Upper lobe of left lung (tissue), 6 donors: ENCODE measurements at regions not wholly inside any gene's neighbourhood (a gene's known extent, or its start where the extent isn't known, plus 50 kb on each side); places are given as distances from the start of the nearest gene placed in this dataset.

ENCODE experiments used
- ATAC-seq, 2 donors: fragments of 200-7000 bp; cut with Tn5 transposase; one replicate each; pipeline ENCODE4 v1.9.1; 2022; ENCODE audit warnings: mild to moderate bottlenecking in 2 of 2, moderate library complexity in 2 of 2; ENCODE audit not compliant: low FRiP score in 2 of 2
- DNase-seq, 2 donors: peaks; one replicate each; pipeline ENCODE4 v3.0.0-alpha.2; 2019 to 2020
- H3K27ac ChIP-seq, 4 donors: fragments of 200-600 bp; sonication (generic); one replicate each; pipeline ENCODE4 v1.5.1; 2016 to 2019
- H3K27me3 ChIP-seq, 4 donors: fragments of 200-600 bp; sonication (generic); one replicate each; pipeline ENCODE4 v1.5.1; 2017 to 2019
- H3K36me3 ChIP-seq, 4 donors: fragments of 200-600 bp; sonication (generic); one replicate each; pipeline ENCODE4 v1.5.1; 2016 to 2019
- H3K4me1 ChIP-seq, 4 donors: fragments of 200-600 bp; sonication (generic); one replicate each; pipeline ENCODE4 v1.5.1; 2018 to 2019
- H3K4me3 ChIP-seq, 4 donors: fragments of 200-600 bp; sonication (generic); one replicate each; pipeline ENCODE4 v1.5.1; 2017 to 2019; ENCODE audit warnings: mild to moderate bottlenecking in 2 of 4, moderate library complexity in 1 of 4
- H3K9me3 ChIP-seq, 4 donors: fragments of 200-600 bp; sonication (generic); one replicate each; pipeline ENCODE4 v1.5.1; 2018 to 2019
- CTCF ChIP-seq, 6 experiments: fragments of 450-650 bp in 4 of 6; fragments of 200-600 bp in 2 of 6; sonication (generic) in 2 of 6; IDR thresholded peaks; one replicate each; pipeline ENCODE4 v1.5.1; 2016 to 2019; ENCODE audit warnings: antibody characterized with exemption in 6 of 6
- EP300 ChIP-seq, 4 donors: sonication (generic); formaldehyde crosslinking; IDR thresholded peaks; one replicate each; pipeline ENCODE4 v1.5.1; 2017; ENCODE audit warnings: antibody characterized with exemption in 4 of 4, control low read depth in 2 of 4
- POLR2A ChIP-seq, 4 donors: fragments of 450-650 bp; IDR thresholded peaks; one replicate each; pipeline ENCODE4 v1.5.1; 2016 to 2017; ENCODE audit warnings: antibody characterized with exemption in 4 of 4, mild to moderate bottlenecking in 2 of 4
- POLR2AphosphoS5 ChIP-seq, 2 donors: sonication (generic); formaldehyde crosslinking; IDR thresholded peaks; one replicate each; pipeline ENCODE4 v1.5.1; 2017; ENCODE audit warnings: antibody characterized with exemption in 2 of 2
- WGBS, 2 donors: methylation state at CpG; one replicate each; pipeline ENCODE4 v1.1.5; 2017 to 2018; 5-methylcytosine and 5-hydroxymethylcytosine counted together
- donor health status: DM: no; HTN: no; CAD: no; lungs with moderate emphysema.
- donor health status: DM: no; HTN: yes; CAD: no; lungs with severe emphysema.

GRCh38 chr10:131698986-131699385, 201.8 kb upstream of the PPP2R2D start:
- no peak for DNase-seq
- Histone ChIP-seq H3K9me3 (no peaks in the 10 kb centered on the region), H3K27ac (no peak overlapping the region), H3K36me3 (no peaks in the 10 kb centered on the region), H3K27me3 (no peaks in the 10 kb centered on the region), H3K4me3 (no peak overlapping the region), H3K4me1 (no peaks in the 10 kb centered on the region)
- 76 to 77% methylated on average over 12 of the region's 12 CpGs for WGBS, 2 donors
- no peak for TF ChIP-seq POLR2AphosphoS5 (IDR thresholded peaks at IDR 0.05)
- TF ChIP-seq CTCF (IDR thresholded peaks at IDR 0.05), result no peak
- TF ChIP-seq EP300 (IDR thresholded peaks at IDR 0.05), result no peak
- ATAC-seq, result no peak

DNA sequence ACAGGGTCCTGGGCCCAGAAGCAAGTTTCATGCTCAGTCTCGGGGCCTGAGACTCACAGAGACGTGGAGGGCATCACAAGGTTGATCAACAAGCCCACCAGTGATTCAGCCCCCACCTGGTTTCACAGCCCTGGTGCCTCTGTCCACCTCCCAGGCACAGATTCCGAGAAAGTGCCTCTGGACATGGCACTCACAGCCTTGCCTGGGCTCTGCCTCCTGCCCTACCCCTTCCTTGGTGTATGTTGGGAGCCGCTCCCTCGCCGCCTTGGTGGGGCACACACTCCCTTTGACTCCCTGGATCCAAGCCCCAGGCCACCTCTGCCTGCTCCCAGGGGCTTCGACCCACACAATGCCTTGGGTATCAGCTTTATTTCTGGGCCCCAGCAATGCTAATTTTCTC, 200.8 kb upstream of the PPP2R2D start:
- no peaks in the 10 kb centered on the region for H3K36me3 ChIP-seq
- H3K4me1 ChIP-seq, result no peaks in the 10 kb centered on the region
- no peak for TF ChIP-seq POLR2A (IDR thresholded peaks at IDR 0.05)
- no peak for TF ChIP-seq CTCF (IDR thresholded peaks at IDR 0.05)
- TF ChIP-seq POLR2AphosphoS5 (IDR thresholded peaks at IDR 0.05), result no peak
- no peak for TF ChIP-seq EP300 (IDR thresholded peaks at IDR 0.05)
- 77 to 78% methylated on average over 7 of the region's 7 CpGs for WGBS, 2 donors
- DNase-seq (no peak), ATAC-seq (no peak)
- H3K4me3 ChIP-seq, result no peak overlapping the region
- no peaks in the 10 kb centered on the region for H3K27me3 ChIP-seq
- no peak overlapping the region for H3K27ac ChIP-seq
- no peaks in the 10 kb centered on the region for H3K9me3 ChIP-seq

GRCh38 chr10:131700506-131700905, 200.3 kb upstream of the PPP2R2D start:
- no peak overlapping the region for H3K27ac ChIP-seq
- H3K4me3 ChIP-seq, result no peak overlapping the region
- DNase-seq, result no peak
- H3K36me3 ChIP-seq, result no peaks in the 10 kb centered on the region
- no peak for ATAC-seq
- no peaks in the 10 kb centered on the region for H3K9me3 ChIP-seq
- H3K4me1 ChIP-seq, result no peaks in the 10 kb centered on the region
- 69 to 73% methylated on average over 6 to 10 of the region's 10 CpGs for WGBS, 2 donors
- TF ChIP-seq EP300 (IDR thresholded peaks at IDR 0.05) (no peak), POLR2AphosphoS5 (IDR thresholded peaks at IDR 0.05) (no peak), POLR2A (IDR thresholded peaks at IDR 0.05) (no peak)
- H3K27me3 ChIP-seq, result no peaks in the 10 kb centered on the region

GRCh38 chr10:131701131-131701947, 199.5 kb upstream of the PPP2R2D start:
- ATAC-seq (peak; percentile 13 to 30), DNase-seq (no peak)
- TF ChIP-seq POLR2AphosphoS5 (IDR thresholded peaks at IDR 0.05) (no peak), POLR2A (IDR thresholded peaks at IDR 0.05) (no peak), CTCF (IDR thresholded peaks at IDR 0.05) (no peak), EP300 (IDR thresholded peaks at IDR 0.05) (no peak)
- Histone ChIP-seq H3K9me3 (peaks cover 0 to 3% (median under 1%) of the 10 kb centered on the region in 4 donors), H3K4me3 (no peak overlapping the region), H3K27me3 (no peaks in the 10 kb centered on the region), H3K27ac (no peak overlapping the region), H3K36me3 (no peaks in the 10 kb centered on the region), H3K4me1 (no peaks in the 10 kb centered on the region)
- 78 to 81% methylated on average over 13 to 15 of the region's 15 CpGs for WGBS, 2 donors

GRCh38 chr10:131702531-131703356, 198.1 kb upstream of the PPP2R2D start:
- Histone ChIP-seq H3K27me3 (no peaks in the 10 kb centered on the region), H3K27ac (no peak overlapping the region), H3K4me3 (no peak overlapping the region), H3K36me3 (no peaks in the 10 kb centered on the region), H3K4me1 (no peaks in the 10 kb centered on the region), H3K9me3 (peaks cover 0 to 15% (median 14%) of the 10 kb centered on the region in 4 donors)
- no peak for TF ChIP-seq POLR2AphosphoS5 (IDR thresholded peaks at IDR 0.05)
- TF ChIP-seq EP300 (IDR thresholded peaks at IDR 0.05), result no peak
- TF ChIP-seq POLR2A (IDR thresholded peaks at IDR 0.05), result no peak
- no peak for TF ChIP-seq CTCF (IDR thresholded peaks at IDR 0.05)
- DNase-seq, result no peak
- WGBS, 2 donors, result 77 to 79% methylated on average over 16 to 23 of the region's 23 CpGs
- peak; percentile 7 to 31 for ATAC-seq
